Heart left ventricle (tissue), 16 donors: ENCODE measurements at regions not wholly inside any gene's neighbourhood (a gene's known extent, or its start where the extent isn't known, plus 50 kb on each side); places are given as distances from the start of the nearest gene placed in this dataset.

Experiments used
- ATAC-seq, 4 donors: fragments of 200-7000 bp; cut with Tn5 transposase; one replicate each; pipeline ENCODE4 v1.9.1; 2020 to 2022; ENCODE audit warnings: moderate library complexity in 4 of 4, mild to moderate bottlenecking in 3 of 4, moderate number of reproducible peaks in 1 of 4
- DNase-seq, 5 donors: peaks; one replicate each; pipeline ENCODE4 v3.0.0-alpha.2; 2020
- H3K27ac ChIP-seq, 12 donors: fragments of 200-600 bp; sonication (generic) in 4 of 12; one replicate each; pipeline versions ENCODE4 v1.5.0 to v1.8.0; 2016 to 2022; ENCODE audit warnings: mild to moderate bottlenecking in 2 of 12
- H3K27me3 ChIP-seq, 9 donors: fragments of 200-600 bp; sonication (generic) in 2 of 9; one replicate each; pipeline versions ENCODE4 v1.5.1 to v1.8.0; 2016 to 2022; ENCODE audit warnings: mild to moderate bottlenecking in 3 of 9
- H3K36me3 ChIP-seq, 9 donors: fragments of 200-600 bp; sonication (generic) in 2 of 9; one replicate each; pipeline versions ENCODE4 v1.5.0 to v1.8.0; 2018 to 2022; ENCODE audit warnings: mild to moderate bottlenecking in 2 of 9
- H3K4me1 ChIP-seq, 12 donors: fragments of 200-600 bp; sonication (generic) in 4 of 12; one replicate each; pipeline versions ENCODE4 v1.5.0 to v1.8.0; 2016 to 2022; ENCODE audit warnings: mild to moderate bottlenecking in 3 of 12
- H3K4me3 ChIP-seq, 12 donors: fragments of 200-600 bp; sonication (generic) in 4 of 12; one replicate each; pipeline versions ENCODE4 v1.5.0 to v1.8.0; 2017 to 2022; ENCODE audit warnings: mild to moderate bottlenecking in 9 of 12, moderate library complexity in 4 of 12
- H3K9me3 ChIP-seq, 12 donors: fragments of 200-600 bp; sonication (generic) in 4 of 12; one replicate each; pipeline versions ENCODE4 v1.5.0 to v1.8.0; 2016 to 2022; ENCODE audit warnings: mild to moderate bottlenecking in 1 of 12
- POLR2A ChIP-seq, 2 donors: fragments of 450-650 bp; IDR thresholded peaks; one replicate each; pipeline ENCODE4 v1.6.1; 2017; ENCODE audit warnings: antibody characterized with exemption in 2 of 2, mild to moderate bottlenecking in 2 of 2, moderate library complexity in 2 of 2
- WGBS, 4 donors: extraction: QIAGEN DNeasy Blood & Tissue Kit in 2 of 4; methylation state at CpG; one replicate each; pipeline versions ENCODE4 v1.1.5 to v1.1.7; 2013 to 2018; 5-methylcytosine and 5-hydroxymethylcytosine counted together
- intact Hi-C, 10 donors: fragments of 100-400 bp; cut with DNase I; formaldehyde crosslinking; loops; one replicate each; pipeline versions ENCODE4 v1.11.1 to v1.14.2; 2022
- TF ChIP-seq, protein P1 (sequence below), 12 donors: fragments of 200-600 bp; sonication (generic) in 4 of 12; IDR thresholded peaks; one replicate each; pipeline versions ENCODE4 v1.5.0 to v1.8.0; 2018 to 2022; ENCODE audit warnings: antibody characterized with exemption in 12 of 12, mild to moderate bottlenecking in 5 of 12
- donor health status: ischemic (EF 13 %, LVEDD 7.1; RV severe dilation, severe dysfunction).
- donor health status: healthy with polysubstance abuse.
- donor health status: DM: no; HTN: yes; CAD: no.
- donor health status: DM: no; HTN: no; CAD: no.
- donor health status: ischemic (EF 25% LVEDD 6.9; RV normal size, moderate dysfunction).
- donor health status: ischemic (EF 25% LVEDD 5.7; RV mildly dilated, moderate dysfunction).
- donor health status: healthy.
- donor health status: DM: yes; HTN: yes; CAD: no.
- donor health status: ischemic (EF 35%, LVEDD 5.7; RV mildly dilated, moderate dysfunction).
- donor health status: nonischemic (EF 11% LVEDD 7.7; RV severe dilation, severe dysfunction).
- donor health status: DM: yes; HTN: yes; CAD: no.
- donor health status: PGD.
- donor health status: ischemic (EF 29% LVEDD 5.4; RV normal size, mild dysfunction).
- donor health status: nonischemic (EF 23%, LVEDD 6.1; RV moderate dilation, normal function).

DNA sequence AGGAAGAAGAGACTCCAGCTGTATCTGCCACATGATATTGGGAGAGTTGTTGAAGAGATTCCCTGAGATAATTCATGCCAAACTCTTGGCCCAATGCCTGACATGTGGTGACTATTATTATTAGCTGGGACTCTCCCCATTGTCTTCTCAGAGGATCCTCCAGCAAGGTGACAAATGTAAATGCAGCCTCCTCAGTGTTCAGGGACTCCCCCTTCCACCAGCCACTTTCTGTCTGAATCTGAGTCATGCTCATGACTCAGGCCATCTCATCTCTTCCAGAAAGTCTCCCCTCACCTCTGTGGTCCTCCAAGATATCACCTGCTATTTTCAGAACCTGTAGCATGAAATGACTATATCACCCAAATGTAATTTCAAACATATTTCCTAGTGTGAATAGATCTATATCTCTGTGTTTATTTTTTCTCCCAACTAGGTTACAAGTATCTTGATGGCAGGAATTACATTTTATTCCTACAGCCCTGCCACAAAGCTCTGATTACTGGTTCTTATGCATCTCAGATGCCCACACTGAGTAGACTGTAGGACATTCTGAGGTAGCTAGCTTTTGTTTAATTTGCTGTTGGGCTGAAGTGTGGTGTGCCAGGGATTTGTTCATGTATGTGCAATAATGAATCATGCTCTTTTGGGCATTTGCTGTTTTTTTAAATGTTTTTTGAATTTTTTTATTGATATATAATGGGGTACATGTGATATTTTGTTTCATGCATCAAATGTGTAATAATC lies 126.6 kb upstream of the IL12B start:
- Histone ChIP-seq H3K4me1 (peaks cover 0 to 12% (median under 1%) of the 10 kb centered on the region in 12 donors), H3K36me3 (no peaks in the 10 kb centered on the region), H3K27me3 (no peaks in the 10 kb centered on the region), H3K9me3 (no peaks in the 10 kb centered on the region), H3K27ac (no peak overlapping the region), H3K4me3 (no peak overlapping the region)
- intact Hi-C loops = loop anchor here in 1 of 10 donors (10.0 kb wide), 1 partner anchor 198 kb away; no protein-coding TSS in a partner anchor
- no peak for DNase-seq
- TF ChIP-seq, protein P1, sequence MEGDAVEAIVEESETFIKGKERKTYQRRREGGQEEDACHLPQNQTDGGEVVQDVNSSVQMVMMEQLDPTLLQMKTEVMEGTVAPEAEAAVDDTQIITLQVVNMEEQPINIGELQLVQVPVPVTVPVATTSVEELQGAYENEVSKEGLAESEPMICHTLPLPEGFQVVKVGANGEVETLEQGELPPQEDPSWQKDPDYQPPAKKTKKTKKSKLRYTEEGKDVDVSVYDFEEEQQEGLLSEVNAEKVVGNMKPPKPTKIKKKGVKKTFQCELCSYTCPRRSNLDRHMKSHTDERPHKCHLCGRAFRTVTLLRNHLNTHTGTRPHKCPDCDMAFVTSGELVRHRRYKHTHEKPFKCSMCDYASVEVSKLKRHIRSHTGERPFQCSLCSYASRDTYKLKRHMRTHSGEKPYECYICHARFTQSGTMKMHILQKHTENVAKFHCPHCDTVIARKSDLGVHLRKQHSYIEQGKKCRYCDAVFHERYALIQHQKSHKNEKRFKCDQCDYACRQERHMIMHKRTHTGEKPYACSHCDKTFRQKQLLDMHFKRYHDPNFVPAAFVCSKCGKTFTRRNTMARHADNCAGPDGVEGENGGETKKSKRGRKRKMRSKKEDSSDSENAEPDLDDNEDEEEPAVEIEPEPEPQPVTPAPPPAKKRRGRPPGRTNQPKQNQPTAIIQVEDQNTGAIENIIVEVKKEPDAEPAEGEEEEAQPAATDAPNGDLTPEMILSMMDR (IDR thresholded peaks at IDR 0.05) = no peak
- no peak for TF ChIP-seq POLR2A (IDR thresholded peaks at IDR 0.05)
- ATAC-seq = peak in 1 of 4 donors; percentile 35

DNA sequence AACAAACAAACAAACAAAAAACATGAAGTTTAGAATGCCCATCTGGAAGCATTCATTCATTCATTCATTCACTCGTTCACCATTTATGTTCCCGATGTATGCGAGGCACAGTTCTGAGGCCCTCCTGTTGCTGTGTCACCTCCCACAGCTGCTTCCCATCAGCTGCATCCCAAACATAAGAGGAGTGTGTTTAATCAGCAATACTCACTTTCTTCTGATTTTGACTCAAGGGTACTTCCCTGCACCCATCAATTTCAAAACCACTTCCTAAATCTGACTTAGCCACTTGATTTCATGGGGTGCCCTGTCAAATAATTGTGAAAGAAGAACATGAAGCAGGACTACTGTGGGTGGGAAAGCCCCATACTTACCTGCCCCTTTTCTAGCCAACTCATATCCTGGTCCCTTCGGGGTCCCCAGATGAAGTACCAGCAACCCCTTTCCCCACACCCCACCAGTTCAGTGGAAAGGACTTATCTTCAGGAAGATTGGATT lies 128.0 kb upstream of the IL12B start:
- no peak for DNase-seq
- no peaks in the 10 kb centered on the region for H3K36me3 ChIP-seq

DNA sequence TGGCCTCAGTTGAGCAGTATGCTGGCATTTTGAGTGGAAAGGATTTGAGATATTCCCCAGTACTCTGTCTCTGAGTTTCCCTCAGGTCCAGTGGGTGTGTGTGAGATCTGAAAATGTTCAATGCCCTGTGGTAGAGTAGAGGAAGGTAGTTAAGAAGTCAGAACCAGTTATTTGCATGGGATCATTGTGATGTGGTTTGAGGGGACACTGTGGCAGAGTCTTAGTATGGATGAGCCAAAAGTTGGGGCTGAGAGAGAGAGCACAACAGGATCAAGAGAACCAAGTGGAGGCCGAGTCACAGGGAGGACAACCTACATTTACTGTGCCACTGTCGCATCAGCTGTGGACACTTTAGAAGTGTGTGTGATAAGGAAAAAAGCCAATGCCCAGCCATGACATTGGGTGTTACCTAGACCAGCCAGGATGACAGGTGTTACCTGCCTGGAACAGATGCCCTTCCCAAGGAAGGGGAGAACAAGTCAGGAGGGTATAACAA lies 128.9 kb upstream of the IL12B start:
- H3K36me3 ChIP-seq = no peaks in the 10 kb centered on the region
- no peak overlapping the region for H3K4me3 ChIP-seq
- ATAC-seq = no peak
- 89 to 95% (median 95%) methylated on average over 2 of the region's 2 CpGs for WGBS, 4 donors
- H3K27me3 ChIP-seq = no peaks in the 10 kb centered on the region
- H3K9me3 ChIP-seq = no peaks in the 10 kb centered on the region
- DNase-seq = no peak
- no peak overlapping the region for H3K27ac ChIP-seq
- H3K4me1 ChIP-seq = peaks cover 0 to 12% (median 0%) of the 10 kb centered on the region in 12 donors
- intact Hi-C loops = loop anchor here in 1 of 10 donors (10.0 kb wide), 1 partner anchor 196 kb away; no protein-coding TSS in a partner anchor
- TF ChIP-seq, protein P1 (IDR thresholded peaks at IDR 0.05) = no peak
- no peak for TF ChIP-seq POLR2A (IDR thresholded peaks at IDR 0.05)

More for the DNA sequence above, 128.0 kb upstream of the IL12B start:
- no peak for TF ChIP-seq POLR2A (IDR thresholded peaks at IDR 0.05)
- TF ChIP-seq, protein P1 (IDR thresholded peaks at IDR 0.05) = no peak
- no peak for ATAC-seq
- Histone ChIP-seq H3K9me3 (no peaks in the 10 kb centered on the region), H3K27me3 (no peaks in the 10 kb centered on the region), H3K4me1 (peaks cover 0 to 12% (median 0%) of the 10 kb centered on the region in 12 donors), H3K27ac (no peak overlapping the region), H3K4me3 (no peak overlapping the region)
- intact Hi-C loops = loop anchor here in 1 of 10 donors (10.0 kb wide), 1 partner anchor 197 kb away; no protein-coding TSS in a partner anchor
- WGBS, 4 donors = 85 to 92% (median 90%) methylated on average over 4 of the region's 4 CpGs

- Histone ChIP-seq H3K27me3 (no peaks in the 10 kb centered on the region), H3K4me3 (no peak overlapping the region), H3K4me1 (peaks cover 0 to 12% (median 0%) of the 10 kb centered on the region in 12 donors), H3K27ac (no peak overlapping the region), H3K36me3 (no peaks in the 10 kb centered on the region), H3K9me3 (no peaks in the 10 kb centered on the region)
- 32 to 66% (median 59%) methylated on average over 3 of the region's 3 CpGs for WGBS, 4 donors
- intact Hi-C loops = loop anchor here in 1 of 10 donors (10.0 kb wide), 1 partner anchor 195 kb away; no protein-coding TSS in a partner anchor
- DNase-seq (no peak), ATAC-seq (no peak)
- TF ChIP-seq POLR2A (IDR thresholded peaks at IDR 0.05) = no peak
- TF ChIP-seq, protein P1 (IDR thresholded peaks at IDR 0.05) = no peak
These were observed 129.8 kb upstream of the IL12B start for GRCh38 chr5:159459951-159460538.
